ENCODE measurements at regions not wholly inside any gene's neighbourhood (a gene's known extent, or its start where the extent isn't known, plus 50 kb on each side); places are given as distances from the start of the nearest gene placed in this dataset.

DNA sequence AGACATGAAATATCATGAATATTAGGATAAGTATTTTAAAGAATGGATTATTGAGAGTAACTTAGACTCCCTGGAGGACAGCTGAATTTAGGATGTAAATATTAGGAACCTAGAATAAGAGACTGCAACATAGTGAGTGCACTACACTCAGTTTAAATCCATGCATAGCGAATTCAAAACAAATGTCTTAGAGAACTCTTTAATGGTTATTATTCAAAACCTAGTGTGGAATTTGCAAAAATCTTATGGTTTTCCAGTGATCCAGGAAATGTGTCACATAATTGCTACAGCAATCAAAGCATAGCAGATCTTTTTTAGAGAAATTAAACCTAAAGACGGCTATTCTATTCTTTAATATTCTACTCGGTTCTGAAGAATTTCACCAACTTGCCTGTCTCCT, 239.0 kb downstream of the TMX3 start:
- H3K4me3 ChIP-seq (ENCODE audit: low read depth, low read length) = no peak overlapping the region
- TF ChIP-seq, protein P1, sequence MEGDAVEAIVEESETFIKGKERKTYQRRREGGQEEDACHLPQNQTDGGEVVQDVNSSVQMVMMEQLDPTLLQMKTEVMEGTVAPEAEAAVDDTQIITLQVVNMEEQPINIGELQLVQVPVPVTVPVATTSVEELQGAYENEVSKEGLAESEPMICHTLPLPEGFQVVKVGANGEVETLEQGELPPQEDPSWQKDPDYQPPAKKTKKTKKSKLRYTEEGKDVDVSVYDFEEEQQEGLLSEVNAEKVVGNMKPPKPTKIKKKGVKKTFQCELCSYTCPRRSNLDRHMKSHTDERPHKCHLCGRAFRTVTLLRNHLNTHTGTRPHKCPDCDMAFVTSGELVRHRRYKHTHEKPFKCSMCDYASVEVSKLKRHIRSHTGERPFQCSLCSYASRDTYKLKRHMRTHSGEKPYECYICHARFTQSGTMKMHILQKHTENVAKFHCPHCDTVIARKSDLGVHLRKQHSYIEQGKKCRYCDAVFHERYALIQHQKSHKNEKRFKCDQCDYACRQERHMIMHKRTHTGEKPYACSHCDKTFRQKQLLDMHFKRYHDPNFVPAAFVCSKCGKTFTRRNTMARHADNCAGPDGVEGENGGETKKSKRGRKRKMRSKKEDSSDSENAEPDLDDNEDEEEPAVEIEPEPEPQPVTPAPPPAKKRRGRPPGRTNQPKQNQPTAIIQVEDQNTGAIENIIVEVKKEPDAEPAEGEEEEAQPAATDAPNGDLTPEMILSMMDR (IDR thresholded peaks at IDR 0.05; ENCODE audit: insufficient read depth, low read length) = no peak
- DNase-seq (ENCODE audit: low read depth) = no peak

DNA sequence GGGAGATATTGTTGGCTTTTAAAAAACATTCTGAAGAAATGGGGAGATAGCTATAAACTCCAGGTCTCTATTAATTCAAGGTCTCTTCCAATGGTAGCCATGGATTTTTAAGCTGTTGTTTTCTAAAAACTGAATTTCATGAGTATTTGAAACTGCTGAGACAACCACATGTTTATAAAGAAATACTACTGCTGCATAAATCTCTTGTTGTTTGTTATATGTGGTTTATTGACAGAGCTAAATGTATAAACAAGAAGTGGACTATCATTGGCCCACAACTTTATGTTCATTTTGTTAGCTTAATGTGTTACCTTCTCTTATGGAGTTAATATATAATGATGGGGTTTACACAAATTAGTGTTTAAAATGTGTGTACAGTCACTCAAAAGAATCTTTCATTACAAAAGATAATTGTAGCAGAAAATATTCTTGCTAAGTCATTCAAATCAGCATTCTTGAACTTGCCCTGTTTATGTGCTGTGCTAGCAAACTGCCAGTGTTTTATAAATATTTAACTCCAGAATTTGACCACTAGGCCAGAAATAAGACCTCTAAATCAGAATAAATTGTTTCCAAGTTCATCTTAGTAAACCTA, 242.1 kb downstream of the TMX3 start:
- no peak overlapping the region for H3K4me3 ChIP-seq (ENCODE audit: low read depth, low read length)
- no peak for DNase-seq (ENCODE audit: low read depth)
- TF ChIP-seq, protein P1 (IDR thresholded peaks at IDR 0.05; ENCODE audit: insufficient read depth, low read length) = no peak

DNA sequence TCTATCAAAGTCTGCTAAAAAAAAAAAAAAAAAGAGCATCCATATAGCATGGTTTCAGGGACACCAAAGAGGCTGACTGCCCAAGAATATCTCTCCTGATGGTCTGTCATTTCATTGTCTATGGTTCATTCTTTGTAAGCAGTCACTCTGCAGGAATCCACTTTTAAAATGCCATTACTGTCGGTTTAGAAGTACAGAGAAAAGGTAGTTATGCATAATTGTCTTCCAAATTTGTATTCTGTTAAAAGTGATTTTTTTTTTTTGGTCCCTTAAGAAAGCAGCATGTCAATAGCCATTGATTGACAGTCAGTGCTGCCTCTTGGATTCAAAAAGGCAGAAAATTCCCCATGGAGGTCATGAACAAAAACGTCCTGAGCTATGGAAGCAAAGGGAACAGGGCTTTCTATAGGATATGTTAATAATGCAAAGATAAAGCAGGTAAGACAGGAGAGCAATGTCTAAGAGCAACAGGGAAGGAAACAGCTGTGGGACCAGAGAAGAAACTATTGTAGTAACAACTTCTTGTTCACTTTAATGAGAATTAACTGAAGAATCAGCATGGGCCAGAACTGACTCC, 245.8 kb downstream of the TMX3 start:
- DNase-seq (ENCODE audit: low read depth) = no peak
- H3K4me3 ChIP-seq (ENCODE audit: low read depth, low read length) = no peak overlapping the region
- TF ChIP-seq, protein P1 (IDR thresholded peaks at IDR 0.05; ENCODE audit: insufficient read depth, low read length) = no peak

DNA sequence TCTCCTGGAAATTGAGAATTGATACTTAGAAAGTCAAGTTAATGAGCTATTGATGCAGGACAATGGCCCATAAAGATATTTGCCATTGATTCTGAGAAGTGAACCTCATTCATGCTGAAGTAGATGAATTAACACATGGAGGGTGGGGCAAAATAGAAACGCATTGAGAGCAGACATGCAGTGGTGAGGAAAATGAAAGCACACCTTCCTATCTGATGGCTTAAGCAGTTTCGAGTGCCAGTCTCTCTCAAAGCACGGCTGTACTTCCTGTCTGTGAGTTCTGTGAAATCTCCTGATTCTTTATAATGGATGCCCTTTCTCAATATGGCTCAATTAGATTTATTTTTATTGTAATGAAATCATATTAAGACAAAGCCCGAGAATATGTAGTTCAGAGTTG, 247.0 kb downstream of the TMX3 start:
- DNase-seq (ENCODE audit: low read depth) = no peak
- no peak overlapping the region for H3K4me3 ChIP-seq (ENCODE audit: low read depth, low read length)
- TF ChIP-seq, protein P1 (IDR thresholded peaks at IDR 0.05; ENCODE audit: insufficient read depth, low read length) = no peak

DNA sequence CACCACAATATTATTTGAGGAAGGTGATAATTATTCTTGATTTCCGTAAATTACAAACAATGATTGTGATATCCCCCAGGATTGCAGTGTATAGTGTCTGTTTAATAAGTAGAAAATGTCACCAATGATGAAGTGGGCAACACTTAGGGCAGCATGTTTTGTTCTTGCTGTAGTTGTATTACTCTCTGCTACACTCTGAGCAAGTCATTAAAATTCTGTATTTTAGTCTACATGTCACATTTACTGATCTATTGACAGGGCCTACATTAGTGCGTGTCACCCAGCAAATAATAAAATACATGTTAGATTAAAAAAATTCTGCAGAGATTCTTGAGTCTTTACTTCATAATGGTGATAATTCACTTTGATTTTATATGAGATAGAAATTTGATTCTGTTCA, 247.6 kb downstream of the TMX3 start:
- no peak overlapping the region for H3K4me3 ChIP-seq (ENCODE audit: low read depth, low read length)
- TF ChIP-seq, protein P1 (IDR thresholded peaks at IDR 0.05; ENCODE audit: insufficient read depth, low read length) = no peak
- DNase-seq (ENCODE audit: low read depth) = no peak

DNA sequence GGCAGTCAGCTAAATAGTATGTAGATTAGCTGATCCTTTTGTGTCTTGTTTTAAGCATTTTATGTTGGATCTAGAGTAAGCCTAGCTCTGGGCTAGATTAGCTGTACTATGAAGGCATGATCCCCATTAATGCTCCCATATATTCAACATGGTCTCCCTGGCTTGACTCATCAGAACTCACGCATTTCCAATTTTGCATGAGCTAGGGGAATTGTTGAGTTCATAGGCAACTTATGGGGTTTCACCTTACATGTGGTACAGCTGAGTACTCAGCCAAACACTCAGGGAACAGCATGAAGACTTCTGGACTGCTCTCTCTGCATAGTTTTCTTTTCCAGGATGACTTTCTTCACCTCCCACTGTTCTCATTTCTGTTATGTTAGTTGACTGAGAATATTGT, 248.2 kb downstream of the TMX3 start:
- no peak overlapping the region for H3K4me3 ChIP-seq (ENCODE audit: low read depth, low read length)
- DNase-seq (ENCODE audit: low read depth) = no peak
- TF ChIP-seq, protein P1 (IDR thresholded peaks at IDR 0.05; ENCODE audit: insufficient read depth, low read length) = no peak

DNA sequence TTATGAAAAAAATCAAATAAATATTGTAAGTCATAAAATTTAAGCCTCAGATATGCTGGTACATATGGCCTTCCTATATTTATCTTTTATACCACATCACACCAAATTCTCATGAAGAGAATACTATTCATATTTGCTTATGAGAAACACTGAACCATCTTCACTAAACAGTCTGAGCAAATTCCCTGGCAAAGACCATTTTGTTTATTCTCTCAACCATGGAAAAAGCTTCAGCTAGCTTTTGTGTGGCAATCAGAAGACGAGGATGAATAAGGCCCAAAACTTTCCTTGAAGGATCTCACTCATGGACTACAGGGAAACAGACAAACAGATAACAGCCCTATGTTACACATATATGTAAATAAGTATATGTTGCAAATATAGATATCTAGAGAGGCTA, 252.1 kb downstream of the TMX3 start:
- DNase-seq (ENCODE audit: low read depth) = no peak
- TF ChIP-seq, protein P1 (IDR thresholded peaks at IDR 0.05; ENCODE audit: insufficient read depth, low read length) = no peak

More for the DNA sequence above, 252.1 kb downstream of the TMX3 start:
- H3K4me3 ChIP-seq (ENCODE audit: low read depth, low read length) = no peak overlapping the region
